ENCODE measurements at regions not wholly inside any gene's neighbourhood (a gene's known extent, or its start where the extent isn't known, plus 50 kb on each side); places are given as distances from the start of the nearest gene placed in this dataset.
"Not testable (repeated sequence)": the region's sequence is repeated elsewhere in the genome, so short reads cannot be mapped to it uniquely, and the experiment has no call there.

- Mint-ChIP-seq H3K4me3 (no peak overlapping the region), H3K36me3 (ENCODE audit: low read depth) (peaks cover 3% of the 10 kb centered on the region)
Measured at GRCh38 chr16:54879681-54880080, 51.0 kb upstream of the IRX5 start.

DNA sequence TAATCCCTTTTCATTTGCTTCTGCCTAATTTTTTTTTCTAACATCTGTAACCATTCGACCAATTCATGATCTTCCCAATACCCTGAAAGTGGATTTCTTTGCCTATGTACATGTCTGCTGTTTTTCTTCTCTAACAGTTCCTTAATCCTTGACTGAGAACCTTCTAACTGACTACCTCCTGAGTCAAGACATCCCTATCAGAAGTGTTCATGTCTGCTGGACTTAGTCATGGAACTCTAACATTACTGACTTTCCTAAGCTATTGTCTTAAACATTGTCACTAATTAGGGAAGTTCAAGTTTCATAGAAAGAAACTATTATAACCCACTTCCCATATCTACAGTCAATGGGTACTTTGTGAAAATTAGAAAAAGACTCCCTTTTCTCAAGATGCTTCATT lies 52.4 kb upstream of the IRX5 start:
- Mint-ChIP-seq H3K4me1 (no peaks in the 10 kb centered on the region), H3K27ac (ENCODE audit: unreplicated experiment) (no peak overlapping the region), H3K9me3 (no peaks in the 10 kb centered on the region), H3K36me3 (ENCODE audit: low read depth) (no peaks in the 10 kb centered on the region), H3K27me3 (ENCODE audit: low read depth) (no peaks in the 10 kb centered on the region), H3K4me3 (no peak overlapping the region)
- DNase-seq (ENCODE audit: low read depth, low spot score), result no peak
- no peak for TF ChIP-seq CTCF (conservative IDR thresholded peaks at IDR 0.05)

More at GRCh38 chr16:54879681-54880080, 51.0 kb upstream of the IRX5 start:
- no peak overlapping the region for H3K27ac Mint-ChIP-seq (ENCODE audit: unreplicated experiment)
- H3K9me3 Mint-ChIP-seq, result peaks cover 3% of the 10 kb centered on the region
- no peaks in the 10 kb centered on the region for H3K27me3 Mint-ChIP-seq (ENCODE audit: low read depth)
- no peaks in the 10 kb centered on the region for H3K4me1 Mint-ChIP-seq
- no peak for TF ChIP-seq CTCF (conservative IDR thresholded peaks at IDR 0.05)
- no peak for DNase-seq (ENCODE audit: low read depth, low spot score)

GRCh38 chr16:54875443-54875842 lies 55.2 kb upstream of the IRX5 start:
- H3K9me3 Mint-ChIP-seq, result no peaks in the 10 kb centered on the region
- H3K27me3 Mint-ChIP-seq (ENCODE audit: low read depth), result no peaks in the 10 kb centered on the region
- no peak overlapping the region for H3K4me3 Mint-ChIP-seq
- no peak for TF ChIP-seq CTCF (conservative IDR thresholded peaks at IDR 0.05)
- DNase-seq (ENCODE audit: low read depth, low spot score), result no peak
- H3K27ac Mint-ChIP-seq (ENCODE audit: unreplicated experiment), result no peak overlapping the region
- H3K4me1 Mint-ChIP-seq, result no peaks in the 10 kb centered on the region
- H3K36me3 Mint-ChIP-seq (ENCODE audit: low read depth), result no peaks in the 10 kb centered on the region

GRCh38 chr16:54873716-54874373 lies 56.8 kb upstream of the IRX5 start:
- not testable (repeated sequence) for H3K27ac Mint-ChIP-seq (ENCODE audit: unreplicated experiment); H3K36me3 Mint-ChIP-seq (ENCODE audit: low read depth); H3K4me3 Mint-ChIP-seq; H3K9me3 Mint-ChIP-seq; DNase-seq (ENCODE audit: low read depth, low spot score); H3K4me1 Mint-ChIP-seq; H3K27me3 Mint-ChIP-seq (ENCODE audit: low read depth)

DNA sequence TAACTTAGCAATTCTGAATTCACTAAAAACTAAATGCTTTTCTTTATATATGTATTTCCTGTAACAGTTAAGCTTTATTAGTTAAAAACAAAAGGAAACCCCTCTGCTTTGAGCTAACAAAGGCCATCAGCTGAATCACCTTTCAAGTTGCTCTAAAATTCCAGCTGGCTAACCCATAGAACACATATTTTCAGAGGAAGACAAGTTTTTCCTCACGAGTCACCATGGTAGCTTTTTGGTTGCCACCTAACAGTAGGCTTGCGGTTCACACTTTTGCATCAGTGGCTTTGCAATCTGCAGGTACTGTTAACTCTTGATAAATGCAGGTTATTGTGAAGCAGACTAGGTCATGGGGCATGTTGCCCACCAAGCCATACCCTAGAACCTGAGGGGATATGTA lies 57.6 kb upstream of the IRX5 start:
- no peak for TF ChIP-seq CTCF (conservative IDR thresholded peaks at IDR 0.05)
- no peak for DNase-seq (ENCODE audit: low read depth, low spot score)
- H3K36me3 Mint-ChIP-seq (ENCODE audit: low read depth), result no peaks in the 10 kb centered on the region
- no peaks in the 10 kb centered on the region for H3K4me1 Mint-ChIP-seq
- H3K27me3 Mint-ChIP-seq (ENCODE audit: low read depth), result no peaks in the 10 kb centered on the region
- H3K27ac Mint-ChIP-seq (ENCODE audit: unreplicated experiment), result no peak overlapping the region
- no peak overlapping the region for H3K4me3 Mint-ChIP-seq
- H3K9me3 Mint-ChIP-seq, result peaks cover 3% of the 10 kb centered on the region

GRCh38 chr16:54870151-54870550 lies 60.5 kb upstream of the IRX5 start:
- no peaks in the 10 kb centered on the region for H3K4me1 Mint-ChIP-seq
- no peak overlapping the region for H3K27ac Mint-ChIP-seq (ENCODE audit: unreplicated experiment)
- H3K27me3 Mint-ChIP-seq (ENCODE audit: low read depth), result no peaks in the 10 kb centered on the region
- no peak for DNase-seq (ENCODE audit: low read depth, low spot score)
- peaks cover 5% of the 10 kb centered on the region for H3K9me3 Mint-ChIP-seq
- H3K4me3 Mint-ChIP-seq, result no peak overlapping the region
- peaks cover 6% of the 10 kb centered on the region for H3K36me3 Mint-ChIP-seq (ENCODE audit: low read depth)
- TF ChIP-seq CTCF (conservative IDR thresholded peaks at IDR 0.05), result no peak

Data from neural crest cell (in vitro differentiated cells).